T-helper 9 cell (primary cell): ENCODE measurements at regions not wholly inside any gene's neighbourhood (a gene's known extent, or its start where the extent isn't known, plus 50 kb on each side); places are given as distances from the start of the nearest gene placed in this dataset.

Experiments
- DNase-seq: peaks from one replicate; pipeline ENCODE4 v3.0.0-alpha.2; 2020

DNA sequence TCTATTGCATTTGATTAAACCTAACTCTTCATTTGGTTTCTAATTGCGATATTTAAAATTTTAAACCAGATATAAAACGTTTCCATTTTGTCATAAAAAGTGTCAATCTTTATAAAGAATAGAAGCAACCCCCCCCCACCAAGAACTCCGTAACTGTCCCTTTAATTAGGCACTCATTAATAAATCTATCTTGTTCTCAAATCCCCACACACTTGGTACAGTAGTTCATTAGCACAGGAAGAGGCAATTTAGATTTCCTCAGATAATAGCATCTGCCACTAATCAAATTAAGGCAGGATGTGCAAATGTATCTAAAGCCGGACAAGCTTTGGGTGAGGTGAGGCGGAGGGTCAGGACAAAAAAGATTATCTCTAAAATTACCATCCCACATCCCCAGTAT lies 1143.3 kb upstream of the AUTS2 start:
- DNase-seq: no peak

DNA sequence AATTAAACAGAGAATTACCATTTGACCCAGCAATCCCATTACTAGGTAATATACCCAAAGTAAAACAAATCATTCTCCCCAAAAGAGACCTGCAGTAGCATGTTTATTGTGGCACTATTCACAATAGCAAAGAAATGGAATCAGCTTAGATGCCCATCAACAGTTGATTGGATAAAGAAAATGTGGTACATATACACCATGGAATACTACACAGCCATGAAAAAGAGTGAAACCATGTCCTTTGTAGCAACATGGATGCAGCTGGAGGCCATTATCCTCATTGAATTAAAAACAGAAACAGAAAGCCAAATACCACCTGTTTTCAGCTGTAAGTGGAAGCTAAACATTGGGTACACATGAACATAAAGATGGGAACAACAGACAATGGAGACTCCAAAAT lies 1141.8 kb upstream of the AUTS2 start:
- no peak for DNase-seq

DNA sequence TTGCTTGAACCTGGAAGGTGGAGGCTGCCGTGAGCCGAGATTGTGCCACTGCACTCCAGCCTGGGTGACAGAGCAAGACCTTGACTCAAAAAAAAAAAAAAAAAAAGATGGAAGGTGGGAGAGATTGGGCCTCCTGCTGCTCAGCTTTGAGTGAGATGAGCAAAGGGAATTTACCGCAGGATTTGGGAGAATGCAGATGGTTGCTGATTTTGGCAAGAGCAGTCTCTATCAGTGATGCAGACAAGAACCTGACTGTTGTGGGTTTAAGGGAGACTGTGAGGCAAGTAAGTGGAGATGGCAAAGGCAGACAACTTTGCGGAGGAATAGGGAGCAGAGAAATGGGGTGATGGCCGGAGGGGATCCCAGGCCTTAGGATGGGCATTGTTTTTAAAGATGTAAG lies 1140.8 kb upstream of the AUTS2 start:
- DNase-seq: no peak

DNA sequence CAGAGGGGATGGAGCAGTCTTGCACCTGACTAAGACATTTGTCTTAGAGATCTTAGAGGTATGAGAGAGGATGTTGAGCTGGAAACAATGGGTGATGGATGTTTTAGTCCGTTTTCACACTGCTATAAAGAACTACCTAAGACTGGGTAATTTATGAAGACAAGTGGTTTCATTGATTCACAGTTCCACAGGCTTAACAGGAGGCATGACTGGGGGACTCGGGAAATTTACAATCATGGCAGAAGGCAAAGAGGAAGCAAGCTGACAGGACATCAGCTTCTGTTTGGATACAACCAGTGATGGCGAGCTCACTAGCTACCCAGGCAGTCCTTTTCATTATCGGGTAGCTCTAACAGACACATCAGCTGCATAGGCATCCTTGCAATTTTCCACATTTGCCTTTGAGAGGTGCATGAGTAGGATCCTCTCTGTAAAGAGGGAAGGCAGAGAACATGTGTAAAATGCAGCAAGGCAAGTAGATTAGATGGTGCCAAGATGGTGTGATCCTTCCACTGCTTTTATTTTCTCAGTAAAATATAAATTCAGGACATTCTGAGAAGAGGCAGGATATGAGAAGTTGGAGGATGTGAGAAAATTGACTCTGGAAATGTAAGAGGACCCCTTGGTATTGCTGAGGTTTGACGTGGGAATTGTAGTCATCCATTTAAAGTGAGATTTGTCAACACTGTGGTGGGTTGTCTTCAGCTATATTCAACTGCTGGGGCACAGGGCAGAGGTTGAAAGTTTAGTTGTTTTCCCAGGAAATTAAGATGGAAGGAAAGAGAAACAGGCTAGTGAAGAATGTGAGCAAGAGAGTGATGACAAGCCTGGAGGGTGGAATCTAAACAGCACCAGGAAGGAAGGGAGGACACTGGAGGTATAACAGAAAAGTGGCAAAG lies 1140.0 kb upstream of the AUTS2 start:
- DNase-seq: no peak

DNA sequence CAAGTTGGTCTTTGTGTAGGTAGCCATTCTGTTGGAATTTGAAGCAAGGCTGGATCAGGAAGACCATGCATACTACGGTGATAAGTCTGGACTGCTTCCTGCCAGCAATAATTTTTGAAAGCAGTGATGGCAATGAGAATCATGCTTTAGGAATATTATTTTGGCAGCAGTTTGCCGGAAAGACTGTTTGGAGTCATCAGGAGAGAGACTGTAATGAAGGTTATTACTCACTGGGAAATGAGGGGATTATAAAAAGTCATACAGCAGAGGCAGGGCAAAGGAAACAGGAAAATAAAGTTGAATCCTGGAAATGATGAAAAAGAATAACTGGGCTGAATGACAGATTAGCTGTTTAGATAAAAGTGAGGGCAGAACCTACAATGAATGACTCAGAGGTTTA lies 1136.8 kb upstream of the AUTS2 start:
- DNase-seq: no peak

DNA sequence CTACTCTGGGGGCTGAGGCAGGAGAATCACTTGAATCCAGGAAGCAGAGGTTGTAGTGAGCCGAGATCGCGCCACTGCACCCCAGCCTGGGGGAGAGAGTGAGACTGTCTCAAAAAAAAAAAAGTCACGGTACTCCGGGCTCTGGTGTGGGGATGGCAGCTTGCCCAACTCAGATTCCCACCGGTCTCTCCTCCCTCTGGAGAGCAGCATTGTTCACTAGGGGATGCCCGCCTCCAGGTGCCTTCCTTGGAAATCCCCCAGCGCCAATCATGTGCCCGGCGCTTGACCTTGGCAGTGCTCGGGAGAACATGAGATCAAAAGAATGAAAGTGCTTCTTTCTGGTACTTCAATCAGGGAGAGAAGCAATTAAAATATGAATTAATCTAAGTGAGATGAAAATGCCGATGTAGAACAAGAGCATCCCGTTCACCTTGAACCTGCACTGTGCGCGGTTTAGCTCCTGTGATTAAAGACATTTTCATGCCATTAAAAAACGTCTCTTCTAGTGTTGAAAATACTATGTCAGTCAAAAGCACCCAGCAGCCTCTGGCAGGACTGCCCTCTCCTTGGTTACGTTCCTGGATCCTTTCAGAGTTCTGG lies 1127.3 kb upstream of the AUTS2 start:
- DNase-seq: no peak

DNA sequence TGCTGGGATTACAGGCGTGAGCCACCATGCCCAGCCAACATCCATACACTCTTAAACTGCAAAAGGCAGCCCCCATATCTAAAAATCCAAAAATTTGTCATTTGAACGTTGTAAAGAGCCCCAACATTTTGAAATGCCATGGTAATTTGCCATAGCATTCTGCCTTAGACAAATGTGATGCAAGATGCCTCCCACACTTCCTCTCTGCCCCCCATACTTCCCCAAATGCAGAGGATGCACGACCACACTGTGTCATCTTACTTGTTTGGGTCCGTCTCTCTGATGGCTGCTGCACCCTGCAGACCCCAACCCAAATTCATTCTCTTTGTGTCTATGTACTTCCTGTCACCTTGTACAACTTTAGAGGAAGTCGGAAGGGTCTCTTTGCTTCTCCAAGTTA lies 1125.6 kb upstream of the AUTS2 start:
- DNase-seq: no peak

DNA sequence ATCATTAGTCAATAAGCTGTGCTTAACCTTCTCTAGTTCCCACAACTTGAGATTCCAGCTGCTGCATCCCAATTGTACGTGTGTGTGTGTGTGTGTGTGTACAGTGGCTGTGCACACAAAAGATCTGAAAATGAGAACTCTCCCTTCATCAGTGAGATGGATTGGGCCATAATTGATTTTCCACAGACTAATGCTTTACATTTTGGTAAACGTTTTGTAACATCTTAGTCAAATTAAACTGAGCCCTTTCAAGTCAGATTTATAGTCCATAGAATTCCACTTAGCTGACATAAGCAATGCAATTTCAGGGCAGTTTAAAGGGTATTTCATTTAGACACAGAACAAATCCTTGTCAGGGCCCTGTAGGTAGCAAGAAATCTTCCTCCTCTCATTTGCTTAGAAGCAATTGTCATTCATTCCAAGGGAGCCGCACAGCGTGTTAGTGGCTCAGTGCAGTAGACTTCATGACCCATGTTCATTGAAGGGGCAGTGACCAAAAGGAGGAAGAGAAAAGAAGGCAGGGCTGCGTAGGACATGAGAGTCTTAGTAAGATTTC lies 1123.5 kb upstream of the AUTS2 start:
- DNase-seq: no peak

DNA sequence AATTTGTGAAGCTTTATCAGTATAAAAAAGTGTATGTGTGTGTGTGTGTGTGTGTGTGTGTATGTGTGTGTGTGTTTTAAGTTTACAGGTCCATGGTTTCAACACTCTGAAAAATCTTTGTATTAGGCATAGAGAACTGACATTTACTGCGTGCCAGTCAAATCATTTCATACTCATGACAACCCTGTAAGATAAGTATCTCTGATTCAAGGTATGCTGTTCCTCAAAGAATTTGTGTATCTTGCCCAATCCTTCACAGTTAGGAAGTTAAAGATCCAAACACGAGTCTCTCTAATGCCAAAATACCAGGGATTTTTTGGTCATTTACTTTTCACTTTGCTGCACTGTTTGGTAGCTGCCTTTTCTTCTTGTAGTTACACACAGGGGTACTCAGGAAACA lies 1121.3 kb upstream of the AUTS2 start:
- no peak for DNase-seq

DNA sequence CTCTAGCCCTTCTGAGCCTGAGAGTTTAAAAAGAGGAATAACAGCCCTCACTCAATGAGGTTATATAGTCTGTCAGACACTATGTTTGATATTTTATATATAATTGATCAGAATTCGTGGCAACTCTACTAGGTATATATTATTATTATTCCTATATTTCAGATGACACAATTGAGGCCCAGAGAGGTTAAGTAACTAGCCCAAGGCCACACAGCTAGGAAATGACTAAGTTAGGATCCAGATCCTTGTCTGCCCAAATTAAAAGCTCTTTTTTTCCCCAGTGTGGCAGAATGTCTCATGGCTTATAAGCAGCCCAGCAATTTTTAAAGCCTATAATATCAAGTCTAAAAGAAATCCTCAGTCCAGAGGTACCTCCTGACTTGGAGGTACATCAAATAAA lies 1119.9 kb upstream of the AUTS2 start:
- no peak for DNase-seq

DNA sequence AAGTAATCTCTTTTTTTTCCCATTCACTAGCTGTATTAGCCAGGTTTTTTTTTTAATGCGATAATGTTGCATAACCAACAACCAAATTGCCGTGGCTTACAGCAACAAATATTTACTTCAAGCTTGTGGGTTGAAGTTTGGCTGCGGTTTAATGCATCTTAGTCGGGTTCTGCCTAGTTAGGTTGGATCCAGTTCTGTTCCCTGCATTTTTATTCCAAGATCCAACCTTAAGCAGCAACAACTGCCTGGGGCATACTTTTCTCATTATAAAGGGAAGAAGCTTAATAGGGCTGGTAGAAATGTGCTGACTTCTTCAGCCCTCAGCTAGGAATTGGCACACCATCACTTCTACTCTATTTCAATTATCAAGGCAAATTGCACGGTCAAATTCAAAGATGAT lies 1115.5 kb upstream of the AUTS2 start:
- no peak for DNase-seq

DNA sequence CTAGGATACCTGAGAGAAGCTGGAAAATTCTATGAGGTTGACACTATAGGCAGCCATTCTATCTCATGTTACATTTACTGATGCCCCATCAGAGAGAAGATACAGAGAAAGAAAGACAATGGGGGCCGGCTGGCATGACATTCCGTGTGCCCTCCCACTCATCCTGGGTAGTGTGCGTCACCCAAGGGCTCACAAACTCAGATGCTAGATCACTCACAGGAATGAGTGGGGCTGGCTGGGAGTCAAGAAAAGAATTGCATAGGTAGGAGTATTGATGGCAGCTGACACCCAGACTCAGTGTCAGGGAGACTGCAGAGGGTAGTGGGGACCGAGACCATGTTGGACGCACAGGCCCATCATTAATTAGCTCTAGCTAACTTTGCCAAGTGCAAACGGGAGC lies 1113.5 kb upstream of the AUTS2 start:
- no peak for DNase-seq

DNA sequence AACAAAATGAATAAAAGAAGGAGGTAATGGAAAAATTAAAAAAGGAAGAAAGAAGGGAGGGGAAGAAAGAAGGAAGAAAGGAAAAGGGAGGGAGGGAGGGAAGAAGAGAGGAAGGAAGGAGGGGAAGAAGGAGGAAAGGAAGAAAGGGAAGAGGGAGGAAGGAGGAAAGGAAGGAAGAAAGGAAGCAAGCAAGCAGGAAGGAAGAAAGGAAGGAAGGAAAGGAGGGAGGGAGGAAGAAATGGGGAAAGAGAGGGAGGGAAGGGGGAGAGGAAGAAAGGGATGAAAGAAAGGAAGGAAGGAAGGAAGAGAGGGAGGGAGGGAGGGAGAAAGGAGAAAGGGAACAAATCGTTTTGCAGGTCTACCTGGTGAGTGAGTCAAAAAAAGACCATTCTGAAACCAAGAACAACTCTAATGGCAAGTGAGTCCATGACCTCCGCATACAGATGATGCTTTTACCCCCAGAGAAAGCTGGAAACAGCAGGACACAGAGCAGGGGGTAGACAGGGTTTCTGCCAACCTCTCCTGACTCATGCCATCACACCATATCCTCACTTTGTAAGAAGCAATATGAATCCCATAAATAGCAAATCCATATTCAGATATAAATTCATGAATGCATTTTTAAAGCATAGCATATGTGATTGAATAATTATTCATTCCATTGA lies 1112.9 kb upstream of the AUTS2 start:
- no peak for DNase-seq

DNA sequence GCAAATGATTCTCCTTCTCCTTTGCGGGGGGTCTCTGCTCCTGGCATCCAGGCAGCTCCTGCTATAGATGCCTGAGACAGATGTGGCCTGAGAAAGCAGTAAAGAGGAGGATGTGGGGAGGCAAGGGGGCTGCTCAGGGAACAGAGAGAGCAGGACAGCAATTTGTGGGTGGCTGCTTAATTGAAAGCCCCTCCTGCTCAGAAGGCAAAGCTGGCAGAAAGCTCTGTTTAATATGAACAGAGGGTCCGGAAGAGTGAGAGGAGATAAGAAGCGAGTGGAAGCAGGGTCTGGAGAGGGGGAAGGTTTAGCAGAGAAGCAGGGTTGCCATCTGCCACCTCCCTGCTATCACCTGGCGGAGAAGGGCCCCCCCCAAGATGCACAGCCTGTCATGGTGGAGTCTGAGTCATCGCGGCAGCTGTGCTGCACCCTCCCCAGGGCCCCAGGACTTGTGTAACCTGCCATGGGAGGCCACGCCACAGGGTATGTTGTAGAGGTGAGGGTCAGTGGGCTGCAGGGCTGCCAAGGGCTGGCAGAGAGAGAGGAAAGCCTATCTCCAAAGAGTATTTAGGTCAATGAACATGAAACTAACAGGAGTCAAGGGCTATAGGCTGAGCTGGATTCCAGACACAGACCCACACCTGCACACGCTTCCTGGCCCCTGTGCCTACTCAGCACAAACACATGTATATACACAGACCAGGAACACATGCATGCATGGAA lies 1109.8 kb upstream of the AUTS2 start:
- no peak for DNase-seq

DNA sequence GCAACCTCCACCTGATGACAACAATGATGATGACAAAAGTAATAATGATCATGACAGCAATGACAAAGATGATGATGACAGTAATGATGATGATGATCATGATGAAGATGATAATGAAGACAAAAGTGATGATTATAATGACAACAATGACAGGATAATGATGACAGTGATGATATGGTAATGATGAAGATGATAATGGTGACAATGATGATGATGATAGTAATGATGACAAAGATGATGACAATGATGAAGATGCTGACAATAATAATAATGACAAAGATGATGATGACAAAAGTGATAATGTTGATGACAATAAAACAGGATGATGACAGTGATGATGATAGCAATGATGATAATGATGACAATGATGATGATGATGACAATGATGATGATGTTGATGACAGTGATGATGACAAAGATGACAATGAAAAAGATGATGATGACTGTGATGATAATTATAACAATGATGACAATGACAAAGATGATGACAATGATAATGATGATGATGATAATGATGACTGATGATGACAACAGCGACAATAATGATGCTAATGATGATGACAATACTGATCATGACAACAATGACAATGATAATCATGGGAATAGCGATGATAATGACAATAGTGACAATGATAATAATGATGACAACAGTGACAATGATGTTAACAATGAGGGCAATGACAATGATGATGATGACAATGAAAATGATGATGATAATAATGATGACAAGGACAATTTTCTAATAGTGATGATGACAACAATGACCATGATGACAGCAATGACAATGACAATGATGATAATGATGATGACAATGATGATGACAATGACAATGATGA lies 1106.5 kb upstream of the AUTS2 start:
- no peak for DNase-seq

DNA sequence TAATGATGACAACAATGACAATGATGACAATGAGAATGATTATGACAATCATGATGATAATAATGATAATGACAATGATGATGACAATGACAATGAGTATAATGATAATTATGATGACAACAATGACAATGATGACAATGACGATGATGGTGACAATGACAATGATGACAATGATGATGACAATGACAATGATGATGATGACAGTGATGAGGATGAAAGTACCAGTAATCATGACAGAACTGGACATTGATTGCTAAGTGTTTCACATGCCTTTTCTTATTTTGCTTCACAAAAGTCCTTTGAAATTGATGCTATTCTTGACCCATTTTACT lies 1106.0 kb upstream of the AUTS2 start:
- DNase-seq: no peak

DNA sequence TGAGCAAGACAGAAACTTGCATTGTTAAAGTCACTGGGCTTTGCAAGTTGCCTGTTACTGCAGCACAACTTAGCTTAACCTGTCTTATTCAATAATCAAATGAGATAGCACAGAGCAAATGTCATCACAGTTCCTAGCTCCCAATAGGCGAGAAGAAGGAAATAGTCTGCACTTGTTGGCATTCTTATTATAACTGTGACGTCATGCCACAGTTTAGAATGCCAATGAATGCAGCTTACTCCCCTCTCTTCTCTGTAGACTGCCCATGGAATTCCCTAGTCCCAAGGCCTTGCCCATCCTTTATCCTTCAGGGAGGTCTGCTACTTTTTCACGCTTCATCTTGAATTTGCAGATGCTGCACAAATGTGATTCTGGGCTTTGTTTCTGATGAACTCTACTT lies 1094.9 kb upstream of the AUTS2 start:
- no peak for DNase-seq

DNA sequence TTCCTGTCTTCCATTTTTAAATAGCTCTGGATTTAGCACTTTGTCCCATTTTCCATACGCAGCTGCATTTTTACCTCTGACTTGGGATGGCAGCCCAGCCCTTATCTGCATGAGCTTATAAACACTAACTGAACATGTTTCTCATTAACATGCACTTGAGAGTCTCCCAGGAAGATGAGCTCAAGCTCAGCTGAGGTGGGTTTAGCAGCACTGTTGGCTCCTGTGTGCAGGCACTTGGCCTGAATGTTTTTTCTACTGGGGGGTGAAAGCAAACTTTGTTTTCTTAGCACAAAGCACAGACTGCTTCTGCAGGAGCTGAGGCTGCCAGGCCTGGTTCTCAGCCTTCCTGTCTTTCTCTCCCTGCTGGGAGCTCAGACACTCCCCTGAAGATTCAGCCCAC lies 1093.6 kb upstream of the AUTS2 start:
- DNase-seq: no peak

DNA sequence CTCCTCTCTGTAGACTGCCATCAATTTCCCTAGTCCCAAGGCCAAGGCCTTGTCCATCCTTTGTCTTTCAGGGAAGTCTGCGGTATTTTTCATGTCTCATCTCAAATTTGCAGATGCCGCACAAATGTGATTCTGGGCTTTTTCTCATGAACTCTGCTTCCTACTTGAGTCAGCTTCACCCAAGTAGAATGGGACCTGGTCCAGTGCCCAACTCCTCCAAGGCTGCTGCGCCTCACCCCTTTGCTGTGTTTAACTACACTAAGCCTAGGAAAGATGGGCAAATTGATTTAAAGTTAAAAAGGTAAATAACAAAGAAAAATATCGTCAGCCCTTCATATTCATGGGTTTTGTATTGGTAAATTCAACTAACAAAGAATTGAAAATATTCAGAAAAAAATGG lies 1092.6 kb upstream of the AUTS2 start:
- DNase-seq: no peak

DNA sequence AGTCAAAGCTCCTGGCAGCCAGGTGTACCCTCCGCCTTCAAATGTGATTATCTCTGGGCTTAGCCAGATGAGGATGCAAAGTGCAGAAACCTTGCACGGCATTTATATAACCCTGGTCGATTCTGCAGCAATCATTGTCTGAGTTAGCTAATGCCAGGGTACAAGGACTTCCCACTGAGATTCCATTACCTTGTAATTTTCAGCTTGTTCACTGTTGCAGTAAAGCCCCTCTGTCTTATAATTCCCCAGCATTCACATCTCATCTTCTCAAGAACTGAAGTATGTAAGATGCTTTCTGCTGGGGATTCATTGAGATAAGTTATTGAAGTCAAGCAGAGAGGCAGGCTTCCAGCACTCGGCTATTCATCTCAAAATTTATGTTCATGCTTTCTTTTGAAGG lies 1090.6 kb upstream of the AUTS2 start:
- no peak for DNase-seq

DNA sequence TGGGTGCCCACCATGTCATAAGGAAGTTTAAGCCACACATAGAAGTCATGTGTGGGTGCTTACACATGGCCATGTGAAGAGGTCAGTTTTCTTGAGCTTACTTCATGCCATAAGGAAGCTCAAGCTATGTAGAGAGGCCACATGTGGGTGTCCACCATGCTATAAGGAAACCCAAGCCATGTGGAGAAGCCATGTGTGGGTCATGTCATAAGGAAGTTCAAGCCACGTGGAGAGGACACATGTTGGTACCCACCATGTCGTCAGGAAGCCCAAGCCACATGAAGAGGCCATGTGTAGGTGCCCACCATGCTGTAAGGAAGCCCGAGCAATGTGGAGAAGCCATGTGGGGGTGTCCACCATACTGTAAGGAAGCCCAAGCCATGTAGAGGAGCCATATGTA lies 1089.2 kb upstream of the AUTS2 start:
- no peak for DNase-seq

DNA sequence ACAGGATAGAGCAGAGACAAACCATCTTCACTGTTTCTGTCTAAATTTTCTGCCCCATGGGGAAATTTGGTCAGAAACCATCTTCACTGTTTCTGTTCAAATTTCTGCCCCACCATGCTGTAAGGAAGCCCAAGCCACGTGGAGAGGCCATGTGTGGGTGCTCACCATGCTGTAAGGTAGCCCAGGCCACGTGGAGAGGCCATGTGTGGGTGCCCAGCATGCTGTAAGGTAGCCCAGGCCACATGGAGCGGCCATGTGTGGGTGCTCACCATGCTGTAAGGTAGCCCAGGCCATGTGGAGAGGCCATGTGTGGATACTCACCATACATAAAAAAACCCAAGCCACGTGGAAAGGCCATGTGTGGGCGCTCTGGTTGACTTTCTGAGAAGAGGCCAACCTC lies 1088.7 kb upstream of the AUTS2 start:
- no peak for DNase-seq
